ENCODE measurements at regions not wholly inside any gene's neighbourhood (a gene's known extent, or its start where the extent isn't known, plus 50 kb on each side); places are given as distances from the start of the nearest gene placed in this dataset.

DNA sequence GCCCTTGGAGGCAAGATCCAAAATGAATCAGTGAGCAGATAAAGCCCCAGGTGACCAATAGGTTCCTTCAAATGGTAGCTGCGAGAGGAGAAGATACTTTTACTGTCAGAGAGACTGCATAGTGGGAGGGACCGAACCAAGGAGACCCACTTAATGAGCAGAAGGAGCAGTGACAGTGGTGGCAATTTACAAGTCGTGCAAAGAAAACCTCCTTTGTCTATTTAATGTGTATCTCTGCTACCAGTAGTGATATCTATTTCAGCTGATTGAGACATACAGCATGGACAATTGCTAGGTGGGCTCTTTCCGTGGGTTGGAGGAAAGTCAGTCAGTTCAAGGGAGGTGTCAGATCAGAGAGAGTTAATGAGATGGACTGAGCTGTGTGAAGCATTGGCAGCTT lies 480.4 kb downstream of the GATA3 start:
- no peak for DNase-seq (ENCODE audit: low read depth, low spot score)

GRCh38 chr10:8539056-8539455 lies 484.6 kb downstream of the GATA3 start:
- no peak for DNase-seq (ENCODE audit: low read depth, low spot score)

DNA sequence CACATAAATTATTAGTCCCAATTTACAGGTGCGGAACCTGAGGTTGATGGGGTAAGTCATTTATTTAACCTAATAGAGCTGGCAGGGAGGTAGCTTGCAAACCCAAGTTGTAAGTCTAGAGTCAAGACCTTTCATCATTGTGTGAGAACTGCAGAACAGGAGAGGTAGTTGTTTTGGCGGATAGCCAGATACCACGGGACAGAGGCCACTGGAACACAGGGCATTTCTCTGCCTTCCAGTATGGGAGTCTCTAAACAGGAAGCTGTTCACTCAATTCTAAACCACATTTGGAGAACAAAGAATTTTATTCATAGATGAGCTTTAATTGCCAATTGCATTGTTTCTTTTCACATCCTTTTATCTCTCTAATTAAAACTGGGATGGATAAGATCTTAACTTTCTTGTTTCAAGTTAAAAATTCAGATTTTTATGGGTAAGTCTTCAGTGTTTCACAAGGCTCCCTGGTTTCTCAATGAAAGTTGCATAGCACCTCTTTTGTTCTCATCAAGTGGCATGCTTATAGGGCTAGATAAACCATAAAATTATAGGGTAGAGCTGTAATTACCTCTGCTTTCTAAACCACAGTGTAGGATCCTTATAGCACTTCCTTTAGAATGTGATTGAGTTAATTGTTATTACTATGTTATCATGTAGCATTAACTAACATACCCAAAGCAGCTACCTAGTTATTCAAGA lies 489.0 kb downstream of the GATA3 start:
- DNase-seq (ENCODE audit: low read depth, low spot score), result no peak

- DNase-seq (ENCODE audit: low read depth, low spot score), result peak; percentile 19
Measured at GRCh38 chr10:8544057-8544380, 489.5 kb downstream of the GATA3 start.

DNA sequence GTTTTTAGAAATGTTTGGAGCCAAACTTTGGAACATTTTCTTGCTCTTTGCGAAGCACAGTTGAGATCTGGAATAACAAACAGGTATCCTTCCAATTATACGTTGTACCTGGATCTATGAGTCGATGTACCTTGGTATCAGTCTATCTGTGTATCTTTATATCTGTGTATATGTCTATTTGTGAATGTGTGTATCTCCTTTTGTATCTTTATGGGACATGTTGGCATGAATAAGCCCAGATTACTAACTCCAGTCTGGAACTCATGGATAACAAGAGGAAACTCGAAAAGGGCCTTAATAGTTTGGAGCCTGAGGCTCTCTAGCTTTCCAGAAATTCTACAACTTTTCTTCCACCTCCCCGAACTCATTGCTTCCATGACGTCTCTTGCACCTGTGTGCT lies 490.0 kb downstream of the GATA3 start:
- no peak for DNase-seq (ENCODE audit: low read depth, low spot score)

- no peak for DNase-seq (ENCODE audit: low read depth, low spot score)
Measured at GRCh38 chr10:8554574-8554973, 500.1 kb downstream of the GATA3 start.

- no peak for DNase-seq (ENCODE audit: low read depth, low spot score)
Measured at GRCh38 chr10:8556321-8556720, 501.8 kb downstream of the GATA3 start.

DNA sequence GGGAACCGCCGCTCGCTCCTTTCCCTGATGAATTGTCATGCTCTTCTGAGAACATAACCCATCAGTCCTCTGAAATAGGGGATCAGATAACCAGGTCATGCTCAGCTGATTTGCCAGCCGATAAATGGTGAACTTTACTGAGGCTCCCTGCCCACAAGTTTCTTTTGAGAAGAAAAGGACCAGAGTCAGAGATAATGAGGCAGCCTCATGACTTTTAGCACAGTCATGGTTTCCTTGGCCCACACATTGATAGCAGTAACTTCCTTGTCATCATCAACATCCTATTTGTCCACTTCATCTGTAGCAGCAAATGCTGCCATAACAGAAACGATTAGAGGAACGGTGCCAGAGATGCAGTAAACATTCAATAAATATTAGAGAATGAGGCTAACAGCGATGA lies 509.0 kb downstream of the GATA3 start:
- no peak for DNase-seq (ENCODE audit: low read depth, low spot score)

DNA sequence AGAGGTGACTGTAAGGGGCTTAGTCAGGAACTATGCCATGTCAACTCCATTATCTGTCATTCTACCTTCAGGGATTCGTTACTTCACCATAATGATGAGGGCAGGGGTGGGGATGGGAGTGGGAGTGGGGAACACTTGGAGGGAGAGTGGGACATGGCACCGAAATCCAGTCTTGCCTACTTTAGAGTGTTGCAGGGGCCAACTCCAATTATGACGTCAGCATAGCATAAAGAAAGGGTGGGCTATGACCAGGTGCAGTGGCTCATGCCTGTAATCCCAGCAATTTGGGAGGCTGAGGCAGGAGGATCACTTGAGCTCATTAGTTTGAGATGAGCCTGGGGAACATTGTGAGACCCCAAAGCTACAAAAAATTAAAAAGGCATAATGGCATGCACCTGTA lies 512.2 kb downstream of the GATA3 start:
- no peak for DNase-seq (ENCODE audit: low read depth, low spot score)

DNA sequence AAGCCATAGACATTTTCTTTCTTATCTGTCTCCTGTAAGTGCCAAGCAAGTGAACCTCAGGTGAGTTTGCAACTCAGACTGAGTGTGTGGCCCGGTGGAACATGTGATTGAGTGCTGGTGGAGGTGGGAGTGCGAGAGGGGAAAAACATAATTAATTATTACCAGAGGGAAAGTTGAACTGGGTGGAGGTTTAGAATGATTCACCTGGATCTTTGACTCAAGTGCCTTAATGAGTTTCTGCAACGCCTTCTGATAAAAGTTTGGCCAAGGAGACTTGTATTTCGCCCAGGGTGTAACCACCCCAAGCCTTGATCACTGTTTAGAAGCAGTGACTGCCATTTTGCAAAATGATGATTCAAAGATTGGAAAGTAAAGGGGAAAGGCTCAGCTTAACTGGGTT lies 513.9 kb downstream of the GATA3 start:
- DNase-seq (ENCODE audit: low read depth, low spot score), result no peak

DNA sequence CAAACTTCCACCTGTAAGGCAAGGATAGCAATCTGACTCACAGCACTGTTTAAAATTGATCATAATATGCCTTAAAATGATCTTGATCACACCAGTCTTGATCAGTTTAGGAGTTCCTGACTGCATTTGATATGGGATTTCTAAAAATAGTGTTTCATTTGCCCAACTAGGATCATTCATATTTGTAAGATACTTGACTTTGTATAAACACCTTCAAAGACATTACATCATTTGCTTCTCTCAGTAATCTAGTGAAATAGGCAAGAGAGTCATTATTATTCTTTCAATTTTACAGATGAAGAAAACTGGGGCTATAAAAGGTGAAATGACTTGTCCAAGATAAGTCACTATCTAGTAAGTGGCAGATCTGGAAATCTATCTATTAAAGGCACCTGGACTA lies 521.1 kb downstream of the GATA3 start:
- no peak for DNase-seq (ENCODE audit: low read depth, low spot score)

DNA sequence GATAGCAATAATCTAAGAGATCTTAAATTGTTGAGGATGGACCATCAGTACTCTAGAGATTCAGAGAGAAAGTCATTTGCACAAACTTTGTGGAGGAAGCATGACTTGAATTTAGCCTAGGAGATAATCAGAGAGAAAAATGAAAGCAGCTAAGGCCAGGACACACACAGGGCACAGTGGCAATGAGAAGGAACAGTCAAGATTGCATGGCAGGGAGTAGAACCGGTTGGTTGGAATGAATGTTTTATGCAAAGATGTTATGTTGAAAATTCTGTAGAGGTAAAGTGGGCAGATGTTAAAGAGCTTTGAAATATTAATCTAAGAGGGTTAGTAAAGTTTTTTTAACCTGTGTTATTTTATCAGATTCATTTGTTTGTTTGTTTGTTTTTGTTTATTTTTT lies 521.8 kb downstream of the GATA3 start:
- DNase-seq (ENCODE audit: low read depth, low spot score), result no peak

DNA sequence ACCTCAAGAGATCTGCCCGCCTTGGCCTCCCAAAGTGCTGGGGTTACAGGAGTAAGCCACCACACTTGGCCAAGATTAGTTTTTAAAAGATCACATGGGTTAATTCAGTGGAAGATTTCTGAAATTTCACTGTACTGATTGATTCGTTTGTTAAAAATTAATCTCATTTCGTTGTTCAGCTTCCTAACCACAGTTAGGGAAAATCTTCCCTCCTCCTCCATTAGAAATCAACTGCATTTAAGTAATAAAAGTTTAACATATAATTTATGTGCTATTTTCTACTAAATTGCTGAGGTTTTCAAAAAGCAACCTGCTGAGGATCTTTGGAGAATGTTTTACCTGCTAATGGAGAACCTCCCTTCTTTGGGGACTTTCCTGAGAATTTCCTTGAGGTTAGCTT lies 522.4 kb downstream of the GATA3 start:
- no peak for DNase-seq (ENCODE audit: low read depth, low spot score)

GRCh38 chr10:8577686-8578085 lies 523.2 kb downstream of the GATA3 start:
- DNase-seq (ENCODE audit: low read depth, low spot score), result no peak

GRCh38 chr10:8581521-8582225 lies 527.2 kb downstream of the GATA3 start:
- DNase-seq (ENCODE audit: low read depth, low spot score), result peak; percentile 3

DNA sequence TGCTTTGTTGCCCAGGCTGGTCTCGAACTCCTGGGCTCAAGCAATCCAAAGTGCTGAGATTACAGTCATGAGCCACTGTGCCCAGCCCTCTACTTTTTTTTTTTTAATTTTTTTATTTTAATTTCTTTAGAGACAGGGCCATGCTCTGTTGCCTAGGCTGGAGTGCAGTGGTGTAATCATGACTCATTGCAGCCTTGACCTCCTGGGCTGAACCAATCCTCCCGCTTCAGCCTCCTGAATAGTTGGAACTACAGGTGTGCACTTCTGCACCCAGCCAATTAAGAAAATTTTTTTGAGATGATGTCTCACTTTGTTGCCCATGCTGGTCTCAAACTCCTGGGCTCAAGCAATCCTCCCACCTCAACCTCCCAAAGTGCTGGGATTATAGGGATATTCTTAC lies 528.6 kb downstream of the GATA3 start:
- DNase-seq (ENCODE audit: low read depth, low spot score), result no peak

DNA sequence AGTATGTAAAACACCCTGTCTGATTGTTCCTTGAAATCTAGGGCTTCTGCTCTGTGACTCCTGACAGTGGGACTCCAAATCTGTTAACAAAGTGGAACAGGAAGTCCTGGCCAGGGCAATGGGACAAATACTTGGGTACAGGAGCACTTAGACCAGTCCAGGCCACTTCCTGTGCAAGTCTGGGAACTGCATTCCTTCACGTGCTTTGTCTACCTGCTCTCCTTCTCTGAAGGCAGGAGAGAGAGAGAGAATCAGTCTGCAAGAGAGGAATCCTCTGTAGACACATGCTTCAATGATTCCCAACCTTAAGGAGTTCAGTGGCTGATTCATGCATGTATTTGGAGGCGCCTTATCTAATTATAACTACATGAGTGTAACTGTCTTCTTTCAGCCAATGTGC lies 530.2 kb downstream of the GATA3 start:
- no peak for DNase-seq (ENCODE audit: low read depth, low spot score)

DNA sequence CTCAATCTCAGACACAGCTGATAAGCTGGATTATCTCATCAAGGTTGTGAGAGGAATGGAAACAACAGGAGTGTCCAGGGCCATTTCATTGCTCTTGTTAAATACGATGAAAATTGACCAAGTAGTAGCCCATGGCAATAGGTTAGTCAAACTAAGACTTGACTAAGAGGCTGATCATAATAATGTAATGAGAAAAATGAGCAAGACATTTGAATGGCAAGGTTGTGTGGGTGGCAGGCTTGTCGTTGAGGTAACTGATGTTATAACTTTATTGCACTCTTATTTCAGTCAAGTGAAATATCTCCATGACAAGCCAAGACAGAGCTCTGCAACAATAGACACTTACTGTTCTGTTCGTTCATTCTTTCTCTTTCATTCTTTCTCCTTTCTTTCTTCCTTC lies 532.0 kb downstream of the GATA3 start:
- no peak for DNase-seq (ENCODE audit: low read depth, low spot score)

- DNase-seq (ENCODE audit: low read depth, low spot score), result no peak
Measured at GRCh38 chr10:8588135-8588534, 533.6 kb downstream of the GATA3 start.

GRCh38 chr10:8590518-8590917 lies 536.0 kb downstream of the GATA3 start:
- no peak for DNase-seq (ENCODE audit: low read depth, low spot score)

DNA sequence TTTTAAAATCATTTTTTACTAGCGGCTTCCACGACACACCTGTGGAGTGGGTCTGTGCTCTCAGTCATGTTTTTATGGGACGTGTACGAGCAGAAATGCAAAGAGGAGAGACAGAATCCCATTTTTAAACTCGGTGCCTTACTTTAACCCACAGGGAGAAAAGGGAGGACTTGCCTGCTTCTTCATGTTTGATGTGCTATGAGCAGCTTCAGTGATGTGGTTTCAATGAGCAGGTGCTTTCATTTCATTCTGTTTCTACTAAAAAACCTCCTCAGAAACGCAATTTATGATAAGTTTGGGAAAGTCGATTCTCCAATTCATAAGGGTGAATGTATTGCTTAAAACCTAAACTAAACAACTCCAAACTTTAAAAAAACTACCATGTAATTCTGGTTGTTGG lies 537.2 kb downstream of the GATA3 start:
- DNase-seq (ENCODE audit: low read depth, low spot score), result no peak

GRCh38 chr10:8594176-8594575 lies 539.7 kb downstream of the GATA3 start:
- DNase-seq (ENCODE audit: low read depth, low spot score), result no peak

- no peak for DNase-seq (ENCODE audit: low read depth, low spot score)
Measured at GRCh38 chr10:8594711-8595110, 540.2 kb downstream of the GATA3 start.

GRCh38 chr10:8595140-8595539 lies 540.7 kb downstream of the GATA3 start:
- no peak for DNase-seq (ENCODE audit: low read depth, low spot score)
